K562 (cell line): ENCODE measurements at regions not wholly inside any gene's neighbourhood (a gene's known extent, or its start where the extent isn't known, plus 50 kb on each side); places are given as distances from the start of the nearest gene placed in this dataset.

Experiments
- NR1H2 ChIP-seq: sonication (generic); formaldehyde crosslinking; IDR thresholded peaks from 2 replicates; pipeline ENCODE4 v1.4.0; 2020; ENCODE audit warnings: mild to moderate bottlenecking, missing genetic modification reagents
- RB1 ChIP-seq: fragments of 450-650 bp; IDR thresholded peaks from 2 replicates; pipeline ENCODE4 v1.6.1; 2017; ENCODE audit warnings: low read depth, mild to moderate bottlenecking
- RBM39 ChIP-seq: fragments of 200-400 bp; formaldehyde crosslinking; optimal IDR thresholded peaks from 2 replicates; pipeline ENCODE3; 2018; ENCODE audit warnings: low read depth, low read length
- RHOXF2B ChIP-seq: fragments of 250-450 bp; sonication (Bioruptor Pico); conservative IDR thresholded peaks from 2 replicates; pipeline ENCODE4 v1.5.1; 2021
- SMAD1 ChIP-seq: fragments of 150-350 bp; IDR thresholded peaks from 2 replicates; pipeline ENCODE4 v1.6.1; 2014; ENCODE audit warnings: low read length, low read depth; ENCODE audit not compliant: partially characterized antibody
- ZFP30 ChIP-seq: fragments of 250-450 bp; sonication (Bioruptor Pico); IDR thresholded peaks from 2 replicates; pipeline ENCODE4 v1.8.0; 2022; ENCODE audit warnings: moderate library complexity, mild to moderate bottlenecking, inconsistent platforms, borderline replicate concordance
- ZHX1 ChIP-seq: fragments of 150-350 bp; conservative IDR thresholded peaks from 2 replicates; pipeline ENCODE4 v1.6.1; 2014; ENCODE audit warnings: low read length
- ZMIZ1 ChIP-seq, 2 experiments: fragments of 150-350 bp in 1 of 2; IDR thresholded peaks; 2 replicates each; pipeline ENCODE4 v1.6.1; 2012 to 2016; ENCODE audit warnings: low read depth in 2 of 2, low read length in 2 of 2, mild to moderate bottlenecking in 1 of 2, moderate library complexity in 1 of 2
- ZNF175 ChIP-seq: fragments of 200-800 bp; sonication (Bioruptor generic); IDR thresholded peaks from 2 replicates; pipeline ENCODE4 v1.6.1; 2016; ENCODE audit warnings: low read depth, mild to moderate bottlenecking, missing genetic modification characterization, missing compliant biosample characterization
- ZNF324 ChIP-seq: fragments of 250-450 bp; sonication (Bioruptor Pico); IDR thresholded peaks from 2 replicates; pipeline ENCODE4 v1.4.0; 2020; ENCODE audit warnings: mild to moderate bottlenecking
- ZNF707 ChIP-seq: fragments of 250-450 bp; sonication (Bioruptor Pico); conservative IDR thresholded peaks from 2 replicates; pipeline ENCODE4 v1.8.0; 2022; ENCODE audit warnings: inconsistent platforms, mild to moderate bottlenecking, moderate library complexity
- TF ChIP-seq, protein P1 (sequence below), 2 experiments: fragments of 200-800 bp in 1 of 2; sonication (Bioruptor generic) in 1 of 2; sonication (generic) in 1 of 2; formaldehyde crosslinking in 1 of 2; IDR thresholded peaks in 1 of 2; conservative IDR thresholded peaks in 1 of 2; 2 replicates each; pipeline versions ENCODE4 v1.5.0 to v1.6.1; 2016 to 2020; ENCODE audit warnings: missing compliant biosample characterization in 1 of 2, missing genetic modification characterization in 1 of 2, missing genetic modification reagents in 1 of 2
- TF ChIP-seq, protein P2 (sequence below): fragments of 450-650 bp; IDR thresholded peaks from 2 replicates; pipeline ENCODE4 v1.6.1; 2016; ENCODE audit warnings: borderline replicate concordance
- TF ChIP-seq, protein P3 (sequence below): fragments of 450-650 bp; formaldehyde crosslinking; IDR thresholded peaks from 2 replicates; pipeline ENCODE4 v1.4.0; 2020; ENCODE audit warnings: mild to moderate bottlenecking, mixed read lengths

DNA sequence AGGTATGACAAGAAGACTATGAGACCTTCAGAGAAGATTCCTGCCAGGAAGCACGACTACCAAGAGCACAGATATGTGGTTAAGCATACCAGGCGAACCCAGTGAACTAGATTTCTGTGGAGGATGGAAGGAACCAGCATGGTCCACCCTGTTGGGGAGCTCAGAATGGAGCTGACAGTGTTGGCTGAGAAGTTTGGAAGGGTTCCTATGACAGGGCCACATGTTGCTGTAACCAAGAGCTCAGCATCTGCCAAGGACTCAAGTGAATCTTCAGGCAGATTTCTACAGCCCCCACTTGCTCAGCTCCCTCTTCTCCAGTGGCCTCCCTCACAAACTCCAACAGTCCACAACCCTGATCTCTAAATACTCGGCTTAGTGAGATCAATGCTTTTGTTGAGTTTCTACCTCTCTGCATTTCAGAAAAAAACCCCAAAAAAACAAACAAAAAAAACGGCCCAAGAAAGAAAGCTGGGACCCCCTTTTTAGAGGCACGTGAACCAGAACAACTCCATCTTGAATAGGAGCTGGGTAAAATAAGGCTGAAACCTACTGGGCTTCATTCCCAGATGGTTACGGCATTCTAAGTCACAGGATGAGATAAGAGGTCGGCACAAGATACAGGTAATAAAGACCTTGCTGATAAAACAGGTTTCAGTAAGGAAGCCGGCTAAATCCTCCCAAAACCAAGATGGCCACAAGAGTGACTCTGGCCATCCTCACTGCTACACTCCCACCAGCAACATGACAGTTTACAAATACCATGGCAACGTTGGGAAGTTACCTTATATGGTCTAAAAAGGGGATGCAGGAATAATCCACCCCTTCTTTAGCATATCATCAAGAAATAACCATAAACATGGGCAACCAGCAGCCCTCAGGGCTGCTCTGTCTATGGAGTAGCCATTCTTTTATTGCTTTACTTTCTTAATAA lies 691.1 kb downstream of the UQCRFS1 start (continued):
- TF ChIP-seq, protein P1, sequence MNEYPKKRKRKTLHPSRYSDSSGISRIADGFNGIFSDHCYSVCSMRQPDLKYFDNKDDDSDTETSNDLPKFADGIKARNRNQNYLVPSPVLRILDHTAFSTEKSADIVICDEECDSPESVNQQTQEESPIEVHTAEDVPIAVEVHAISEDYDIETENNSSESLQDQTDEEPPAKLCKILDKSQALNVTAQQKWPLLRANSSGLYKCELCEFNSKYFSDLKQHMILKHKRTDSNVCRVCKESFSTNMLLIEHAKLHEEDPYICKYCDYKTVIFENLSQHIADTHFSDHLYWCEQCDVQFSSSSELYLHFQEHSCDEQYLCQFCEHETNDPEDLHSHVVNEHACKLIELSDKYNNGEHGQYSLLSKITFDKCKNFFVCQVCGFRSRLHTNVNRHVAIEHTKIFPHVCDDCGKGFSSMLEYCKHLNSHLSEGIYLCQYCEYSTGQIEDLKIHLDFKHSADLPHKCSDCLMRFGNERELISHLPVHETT (CRISPR knock-in tag; conservative IDR thresholded peaks at IDR 0.05 in 1 of 2, IDR thresholded peaks at IDR 0.05 in 1 of 2) = peak in 1 of 2 experiments; percentile 97; a peak in 2 of 4 replicates
- no peak for TF ChIP-seq NR1H2 (CRISPR knock-in tag)
- no peak for TF ChIP-seq SMAD1
- peak; percentile 62; the same call in 1 of the 2 replicates for TF ChIP-seq ZNF707
- TF ChIP-seq ZNF324 (CRISPR knock-in tag) = 0 out of 2 replicates have a peak, but pooled peaks have one; percentile 31
- TF ChIP-seq RB1 = no peak
- TF ChIP-seq, protein P2, sequence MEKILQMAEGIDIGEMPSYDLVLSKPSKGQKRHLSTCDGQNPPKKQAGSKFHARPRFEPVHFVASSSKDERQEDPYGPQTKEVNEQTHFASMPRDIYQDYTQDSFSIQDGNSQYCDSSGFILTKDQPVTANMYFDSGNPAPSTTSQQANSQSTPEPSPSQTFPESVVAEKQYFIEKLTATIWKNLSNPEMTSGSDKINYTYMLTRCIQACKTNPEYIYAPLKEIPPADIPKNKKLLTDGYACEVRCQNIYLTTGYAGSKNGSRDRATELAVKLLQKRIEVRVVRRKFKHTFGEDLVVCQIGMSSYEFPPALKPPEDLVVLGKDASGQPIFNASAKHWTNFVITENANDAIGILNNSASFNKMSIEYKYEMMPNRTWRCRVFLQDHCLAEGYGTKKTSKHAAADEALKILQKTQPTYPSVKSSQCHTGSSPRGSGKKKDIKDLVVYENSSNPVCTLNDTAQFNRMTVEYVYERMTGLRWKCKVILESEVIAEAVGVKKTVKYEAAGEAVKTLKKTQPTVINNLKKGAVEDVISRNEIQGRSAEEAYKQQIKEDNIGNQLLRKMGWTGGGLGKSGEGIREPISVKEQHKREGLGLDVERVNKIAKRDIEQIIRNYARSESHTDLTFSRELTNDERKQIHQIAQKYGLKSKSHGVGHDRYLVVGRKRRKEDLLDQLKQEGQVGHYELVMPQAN = no peak
- TF ChIP-seq RBM39 = no peak
- peak; percentile 98 for TF ChIP-seq ZNF175 (CRISPR knock-in tag)
- TF ChIP-seq ZFP30 (CRISPR knock-in tag) = no peak
- TF ChIP-seq ZMIZ1 (IDR thresholded peaks at IDR 0.05; ENCODE audit: low read depth in 2 of 2, low read length in 2 of 2) = no peak
- no peak for TF ChIP-seq ZHX1
- TF ChIP-seq RHOXF2B (CRISPR knock-in tag) = no peak
- TF ChIP-seq, protein P3, sequence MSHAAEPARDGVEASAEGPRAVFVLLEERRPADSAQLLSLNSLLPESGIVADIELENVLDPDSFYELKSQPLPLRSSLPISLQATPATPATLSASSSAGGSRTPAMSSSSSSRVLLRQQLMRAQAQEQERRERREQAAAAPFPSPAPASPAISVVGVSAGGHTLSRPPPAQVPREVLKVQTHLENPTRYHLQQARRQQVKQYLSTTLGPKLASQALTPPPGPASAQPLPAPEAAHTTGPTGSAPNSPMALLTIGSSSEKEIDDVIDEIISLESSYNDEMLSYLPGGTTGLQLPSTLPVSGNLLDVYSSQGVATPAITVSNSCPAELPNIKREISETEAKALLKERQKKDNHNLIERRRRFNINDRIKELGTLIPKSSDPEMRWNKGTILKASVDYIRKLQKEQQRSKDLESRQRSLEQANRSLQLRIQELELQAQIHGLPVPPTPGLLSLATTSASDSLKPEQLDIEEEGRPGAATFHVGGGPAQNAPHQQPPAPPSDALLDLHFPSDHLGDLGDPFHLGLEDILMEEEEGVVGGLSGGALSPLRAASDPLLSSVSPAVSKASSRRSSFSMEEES (CRISPR knock-in tag) = no peak; the same call in 1 of the 2 replicates
